ENCODE measurements at regions not wholly inside any gene's neighbourhood (a gene's known extent, or its start where the extent isn't known, plus 50 kb on each side); places are given as distances from the start of the nearest gene placed in this dataset.
A peak's percentile ranks its signal among the peaks of the same experiment; 100 is the strongest.

DNA sequence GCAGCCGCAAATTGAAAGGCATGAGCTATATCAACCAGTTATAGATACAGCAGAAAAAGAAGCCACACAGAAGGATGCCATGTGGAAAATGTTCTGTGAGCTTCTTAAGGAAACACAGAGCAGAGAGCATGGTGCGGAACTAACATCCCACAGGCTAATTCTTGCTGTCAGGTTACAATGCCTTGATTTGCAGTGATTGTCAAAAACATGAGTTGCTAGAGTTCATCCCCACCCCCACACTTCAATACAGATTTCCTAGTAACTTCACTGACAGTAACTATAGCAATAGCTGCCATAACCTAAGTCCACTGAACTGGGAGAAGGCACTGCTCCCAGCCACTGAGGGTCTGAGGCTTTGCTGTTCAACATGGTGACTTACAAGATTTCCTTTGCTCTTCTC is 821.6 kb downstream of the SQOR start:
- no peak overlapping the region for H3K4me3 ChIP-seq (ENCODE audit: extremely low read depth in 1 of 4, insufficient read depth in 2 of 4, low read depth in 3 of 4, low read length in 4 of 4)
- CTCF ChIA-PET (ENCODE audit: partially characterized antibody), result no interaction called here
- no peaks in the 10 kb centered on the region for H3K9me3 ChIP-seq (ENCODE audit: insufficient read depth in 2 of 2, low read depth in 1 of 2, low read length in 1 of 2)
- no peaks in the 10 kb centered on the region for H3K36me3 ChIP-seq (ENCODE audit: control insufficient read depth in 2 of 4, insufficient read depth in 4 of 4, low read length in 3 of 4)
- no peak overlapping the region for H3K14ac ChIP-seq (ENCODE audit: insufficient read length)
- H4K5ac ChIP-seq (ENCODE audit: insufficient read length, low read depth, low read length), result no peak overlapping the region
- H3K4me2 ChIP-seq (ENCODE audit: insufficient read depth in 1 of 2, low read depth in 2 of 2, low read length in 2 of 2), result no peak overlapping the region
- no peaks in the 10 kb centered on the region for H3K23me2 ChIP-seq (ENCODE audit: low read depth, low read length)
- no peaks in the 10 kb centered on the region for H3K79me1 ChIP-seq (ENCODE audit: low read depth, low read length)
- POLR2A ChIA-PET (ENCODE audit: partially characterized antibody), result no interaction called here
- no peak overlapping the region for H2BK15ac ChIP-seq (ENCODE audit: low read length)
- no peaks in the 10 kb centered on the region for H4K20me1 ChIP-seq (replicated peaks in 1 of 2; ENCODE audit: control insufficient read depth in 1 of 2, insufficient read depth in 2 of 2, low read length in 2 of 2)
- no peak overlapping the region for H3K4ac ChIP-seq (replicated peaks; ENCODE audit: insufficient read length, low read depth, low read length)
- FAIRE-seq (no peak), DNase-seq (ENCODE audit: low read depth in 1 of 2, low spot score in 2 of 2) (no peak)
- no peak overlapping the region for H2BK120ac ChIP-seq (replicated peaks; ENCODE audit: low read depth, low read length)
- peak overlapping the region; percentile 24 for H2AFZ ChIP-seq (ENCODE audit: low read length)
- no peak overlapping the region for H3K56ac ChIP-seq (replicated peaks; ENCODE audit: insufficient read length, low read depth, low read length)
- H3K23ac ChIP-seq (ENCODE audit: insufficient read length), result no peak overlapping the region
- H3K18ac ChIP-seq (ENCODE audit: extremely low read depth, low read length), result no peak overlapping the region
- no peak overlapping the region for H2BK12ac ChIP-seq (ENCODE audit: low read depth, low read length)
- H2AK5ac ChIP-seq (ENCODE audit: low read depth, low read length), result no peak overlapping the region
- H2BK5ac ChIP-seq (ENCODE audit: low read depth, low read length), result no peak overlapping the region
- H3K27me3 ChIP-seq (replicated peaks in 1 of 4; ENCODE audit: control insufficient read depth in 3 of 4, extremely low read depth in 1 of 4, insufficient read depth in 3 of 4, low read length in 3 of 4), result no peaks in the 10 kb centered on the region
- no peak overlapping the region for H2BK20ac ChIP-seq (ENCODE audit: low read length)
- no peaks in the 10 kb centered on the region for H3K79me2 ChIP-seq (ENCODE audit: control insufficient read depth in 1 of 2, insufficient read depth in 2 of 2, low read length in 2 of 2)
- no peak overlapping the region for H3K27ac ChIP-seq (ENCODE audit: low read depth, low read length)
- H3K4me1 ChIP-seq (replicated peaks in 1 of 4; ENCODE audit: control insufficient read depth in 3 of 4, insufficient read depth in 4 of 4, low read length in 3 of 4), result no peaks in the 10 kb centered on the region
- no peak overlapping the region for H3K9ac ChIP-seq (replicated peaks in 1 of 4; ENCODE audit: extremely low read depth in 1 of 4, low read depth in 3 of 4, low read length in 3 of 4)
- H4K8ac ChIP-seq (ENCODE audit: extremely low read depth, insufficient read depth, low read length), result no peak overlapping the region
- WGBS, 2 experiments (ENCODE audit: extremely low coverage in 1 of 2, insufficient coverage in 1 of 2, insufficient read length in 1 of 2, insufficient replicate concordance in 2 of 2, low coverage in 1 of 2, low lambda C conversion rate in 2 of 2, missing lambda C conversion rate in 1 of 2), result 95% methylated on average over 2 of the region's 2 CpGs; no CpG with 5 or more reads in 1 of the 2 experiments
- H4K91ac ChIP-seq (replicated peaks; ENCODE audit: insufficient read length, low read length), result no peak overlapping the region
- no peak for TF ChIP-seq TCF12 (IDR thresholded peaks at IDR 0.05; ENCODE audit: low read depth, low read length)
- TF ChIP-seq SUZ12 (IDR thresholded peaks at IDR 0.05; ENCODE audit: low read length), result no peak
- TF ChIP-seq, protein P1, sequence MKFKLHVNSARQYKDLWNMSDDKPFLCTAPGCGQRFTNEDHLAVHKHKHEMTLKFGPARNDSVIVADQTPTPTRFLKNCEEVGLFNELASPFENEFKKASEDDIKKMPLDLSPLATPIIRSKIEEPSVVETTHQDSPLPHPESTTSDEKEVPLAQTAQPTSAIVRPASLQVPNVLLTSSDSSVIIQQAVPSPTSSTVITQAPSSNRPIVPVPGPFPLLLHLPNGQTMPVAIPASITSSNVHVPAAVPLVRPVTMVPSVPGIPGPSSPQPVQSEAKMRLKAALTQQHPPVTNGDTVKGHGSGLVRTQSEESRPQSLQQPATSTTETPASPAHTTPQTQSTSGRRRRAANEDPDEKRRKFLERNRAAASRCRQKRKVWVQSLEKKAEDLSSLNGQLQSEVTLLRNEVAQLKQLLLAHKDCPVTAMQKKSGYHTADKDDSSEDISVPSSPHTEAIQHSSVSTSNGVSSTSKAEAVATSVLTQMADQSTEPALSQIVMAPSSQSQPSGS (IDR thresholded peaks at IDR 0.05; ENCODE audit: low read length), result no peak
- no peak for TF ChIP-seq SIN3A (conservative IDR thresholded peaks at IDR 0.05 in 1 of 2, IDR thresholded peaks at IDR 0.05 in 1 of 2; ENCODE audit: low read depth in 1 of 2, low read length in 2 of 2)
- TF ChIP-seq, protein P2, sequence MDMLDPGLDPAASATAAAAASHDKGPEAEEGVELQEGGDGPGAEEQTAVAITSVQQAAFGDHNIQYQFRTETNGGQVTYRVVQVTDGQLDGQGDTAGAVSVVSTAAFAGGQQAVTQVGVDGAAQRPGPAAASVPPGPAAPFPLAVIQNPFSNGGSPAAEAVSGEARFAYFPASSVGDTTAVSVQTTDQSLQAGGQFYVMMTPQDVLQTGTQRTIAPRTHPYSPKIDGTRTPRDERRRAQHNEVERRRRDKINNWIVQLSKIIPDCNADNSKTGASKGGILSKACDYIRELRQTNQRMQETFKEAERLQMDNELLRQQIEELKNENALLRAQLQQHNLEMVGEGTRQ (IDR thresholded peaks at IDR 0.05; ENCODE audit: low read length), result no peak
- TF ChIP-seq PHF8 (conservative IDR thresholded peaks at IDR 0.05; ENCODE audit: low read depth, low read length), result no peak

All from H1 (cell line).